GM18520 (cell line): ENCODE measurements at regions not wholly inside any gene's neighbourhood (a gene's known extent, or its start where the extent isn't known, plus 50 kb on each side); places are given as distances from the start of the nearest gene placed in this dataset.
"Not testable (repeated sequence)": the region's sequence is repeated elsewhere in the genome, so short reads cannot be mapped to it uniquely, and the experiment has no call there.

ENCODE experiments used
- ATAC-seq: cut with Tn5 transposase; IDR thresholded peaks from one replicate; pipeline ENCODE4 v1.9.1; 2021; ENCODE audit not compliant: unreplicated experiment

GRCh38 chr3:27779176-27779575 is 57.1 kb upstream of the EOMES start:
- no peak for ATAC-seq

- ATAC-seq: no peak
Observed at GRCh38 chr3:27789420-27789819, 67.3 kb upstream of the EOMES start.

GRCh38 chr3:27791956-27792355 is 69.8 kb upstream of the EOMES start:
- ATAC-seq: no peak

DNA sequence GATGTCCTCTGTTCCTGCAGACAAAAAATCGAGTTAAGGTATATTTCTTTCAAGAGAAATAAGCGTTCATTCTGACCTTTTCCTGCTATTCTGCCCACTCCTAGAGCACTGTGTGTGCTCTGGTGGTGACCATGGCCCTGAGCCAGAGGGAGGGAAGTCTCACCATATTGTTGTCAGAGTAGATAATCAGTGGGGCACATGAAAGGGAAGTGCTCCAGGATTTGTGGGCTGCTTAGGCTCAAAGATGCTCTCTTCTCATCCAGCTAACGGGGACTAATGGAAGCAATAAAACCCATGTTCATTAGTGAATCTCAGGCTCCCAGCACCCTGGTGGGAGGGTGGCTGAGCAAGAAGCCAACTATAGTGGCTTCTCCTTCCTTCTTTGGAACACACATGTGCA is 70.7 kb upstream of the EOMES start:
- no peak for ATAC-seq

- no peak for ATAC-seq
Observed at GRCh38 chr3:27794211-27794610, 72.1 kb upstream of the EOMES start.

DNA sequence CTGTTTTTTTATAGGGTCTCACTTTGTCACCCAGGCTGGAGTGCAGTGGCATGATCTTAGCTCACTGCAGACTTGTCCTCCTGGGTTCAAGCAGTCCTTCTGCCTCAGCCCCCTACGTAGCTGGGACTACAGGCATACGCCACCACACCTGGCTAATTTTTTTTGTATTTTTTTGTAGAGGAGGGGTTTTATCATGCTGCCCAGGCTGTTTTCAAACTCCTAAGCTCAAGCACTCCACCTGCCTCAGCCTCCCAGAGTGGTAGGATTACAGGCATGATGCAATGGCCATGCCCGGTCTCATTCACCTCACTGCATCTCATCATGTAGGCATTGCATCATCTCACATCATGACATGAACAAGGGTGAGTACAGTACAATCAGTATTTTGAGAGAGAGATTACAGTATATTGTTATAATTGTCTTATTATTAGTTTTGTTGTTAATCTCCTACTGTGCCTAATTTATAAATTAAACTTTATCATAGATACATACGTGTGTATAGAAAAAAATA is 74.3 kb upstream of the EOMES start:
- ATAC-seq: no peak

- no peak for ATAC-seq
Observed at GRCh38 chr3:27797773-27798172, 75.7 kb upstream of the EOMES start.

GRCh38 chr3:27800261-27800660 is 78.1 kb upstream of the EOMES start:
- no peak for ATAC-seq

DNA sequence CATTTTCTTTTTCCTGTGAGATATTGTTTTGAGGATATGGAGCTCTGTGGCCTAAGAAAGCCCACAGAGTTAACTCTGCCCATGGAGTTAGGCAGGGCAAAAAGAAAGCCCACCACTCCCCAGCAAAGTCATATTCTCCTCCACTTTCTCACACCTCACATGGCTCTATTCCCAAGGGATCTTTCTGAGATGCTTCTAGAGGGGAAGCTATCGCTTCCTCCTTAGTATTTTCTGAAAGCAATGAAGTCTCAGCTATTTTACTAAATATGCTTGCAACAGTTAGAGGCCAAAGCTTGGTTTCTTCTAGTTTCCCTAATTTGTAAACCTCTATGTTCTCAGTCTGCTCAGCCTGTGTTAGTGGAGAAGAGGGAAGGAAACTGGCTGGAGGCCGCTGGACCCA is 80.3 kb upstream of the EOMES start:
- no peak for ATAC-seq

- ATAC-seq: no peak
Observed at GRCh38 chr3:27802849-27803248, 80.7 kb upstream of the EOMES start.

- ATAC-seq: no peak
Observed at GRCh38 chr3:27805282-27805681, 83.2 kb upstream of the EOMES start.

DNA sequence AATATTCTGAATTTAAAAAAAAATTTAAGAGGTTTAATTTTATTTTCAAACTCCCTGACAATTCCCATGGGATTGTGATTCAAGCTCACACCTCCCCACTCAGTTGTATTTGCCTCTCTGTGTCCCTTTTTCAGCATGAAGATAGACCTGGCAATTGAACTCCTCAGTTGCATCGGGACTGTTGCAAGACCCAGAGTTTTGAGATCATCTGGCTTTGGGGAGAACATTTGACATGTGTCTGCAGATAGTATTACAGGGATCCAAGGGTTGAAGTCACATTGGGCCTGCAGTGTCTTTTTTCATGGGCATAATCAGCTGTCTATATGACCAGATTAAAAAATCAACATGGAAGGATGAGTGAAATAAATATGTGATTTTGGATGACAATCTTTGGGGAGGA is 91.1 kb upstream of the EOMES start:
- no peak for ATAC-seq

GRCh38 chr3:27821609-27822008 is 99.5 kb upstream of the EOMES start:
- ATAC-seq: not testable (repeated sequence)

DNA sequence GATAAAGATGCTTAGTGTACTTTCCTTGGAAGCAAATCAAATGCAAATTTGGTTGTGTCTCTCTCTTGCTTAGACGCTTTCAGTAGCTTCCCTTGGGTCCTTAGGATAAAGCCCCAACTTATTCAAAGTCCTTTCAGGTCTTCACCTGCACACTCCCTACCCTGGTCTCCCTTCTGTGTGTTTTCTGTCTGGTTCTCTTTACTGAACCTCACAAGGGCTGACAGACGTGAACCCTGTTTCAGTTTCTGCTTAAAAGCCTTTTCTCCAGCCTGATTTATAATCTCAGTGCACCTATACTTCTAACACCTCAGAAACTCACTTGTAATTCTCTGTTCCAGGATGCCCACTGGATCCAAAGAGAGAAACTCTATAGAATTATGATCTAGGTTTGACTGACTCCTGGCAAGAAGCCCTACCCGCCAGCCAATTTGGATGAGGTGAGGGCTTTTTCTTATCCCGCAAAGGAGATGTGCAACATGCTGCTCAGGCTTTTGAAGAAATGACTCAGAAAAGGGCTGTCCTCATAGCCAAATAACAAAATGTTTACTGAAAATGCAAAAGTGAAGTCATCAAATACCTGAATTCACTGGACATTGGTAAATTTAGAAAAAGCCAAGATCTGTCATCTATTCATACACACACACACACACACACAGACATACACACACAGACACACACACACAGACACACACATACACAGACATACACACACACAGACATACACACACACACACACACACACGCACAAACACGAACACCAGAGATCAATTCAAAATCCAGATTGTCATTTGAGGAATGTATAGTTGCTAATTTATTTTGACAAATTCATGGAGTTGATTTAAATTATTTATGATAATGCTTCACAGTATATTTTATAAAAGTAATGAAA is 102.4 kb upstream of the EOMES start:
- ATAC-seq: no peak

DNA sequence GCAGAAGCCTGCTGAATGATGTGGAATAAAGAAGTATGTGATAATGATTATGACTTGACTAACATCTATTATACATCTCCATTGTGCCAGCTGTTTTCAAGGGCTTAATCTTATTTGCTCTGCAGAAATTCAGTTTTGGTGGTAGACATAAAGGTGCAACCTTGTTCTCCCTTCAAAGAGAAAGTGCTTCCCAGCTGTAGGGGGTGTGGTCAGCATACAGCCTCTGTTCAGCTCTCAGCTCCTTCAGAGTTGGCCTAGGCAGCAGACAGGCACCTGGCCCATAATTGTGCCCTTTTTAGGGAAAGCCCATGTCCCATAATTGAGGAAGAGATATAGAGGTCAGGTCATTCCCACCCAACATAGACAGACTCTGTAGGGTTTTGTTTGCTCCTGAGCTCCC is 104.3 kb upstream of the EOMES start:
- no peak for ATAC-seq

DNA sequence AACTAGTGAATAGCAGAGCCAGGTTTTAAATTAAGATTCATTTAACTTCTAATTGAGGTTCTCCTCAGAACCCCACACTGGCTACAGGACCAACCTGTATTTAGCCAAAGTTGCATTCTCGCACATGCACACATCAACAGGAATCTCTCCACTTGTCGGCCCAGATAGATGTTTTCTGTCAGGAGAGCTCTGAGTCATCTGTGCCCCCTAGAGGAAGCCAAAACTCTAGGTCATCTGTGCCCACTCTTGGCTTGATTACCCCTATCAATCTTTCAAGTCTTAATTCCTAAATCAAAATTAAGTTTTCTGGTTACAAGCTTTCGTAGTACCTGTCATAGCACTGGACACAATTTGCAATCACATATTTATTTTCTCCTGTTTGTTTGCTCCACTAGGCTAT is 104.9 kb upstream of the EOMES start:
- ATAC-seq: no peak

DNA sequence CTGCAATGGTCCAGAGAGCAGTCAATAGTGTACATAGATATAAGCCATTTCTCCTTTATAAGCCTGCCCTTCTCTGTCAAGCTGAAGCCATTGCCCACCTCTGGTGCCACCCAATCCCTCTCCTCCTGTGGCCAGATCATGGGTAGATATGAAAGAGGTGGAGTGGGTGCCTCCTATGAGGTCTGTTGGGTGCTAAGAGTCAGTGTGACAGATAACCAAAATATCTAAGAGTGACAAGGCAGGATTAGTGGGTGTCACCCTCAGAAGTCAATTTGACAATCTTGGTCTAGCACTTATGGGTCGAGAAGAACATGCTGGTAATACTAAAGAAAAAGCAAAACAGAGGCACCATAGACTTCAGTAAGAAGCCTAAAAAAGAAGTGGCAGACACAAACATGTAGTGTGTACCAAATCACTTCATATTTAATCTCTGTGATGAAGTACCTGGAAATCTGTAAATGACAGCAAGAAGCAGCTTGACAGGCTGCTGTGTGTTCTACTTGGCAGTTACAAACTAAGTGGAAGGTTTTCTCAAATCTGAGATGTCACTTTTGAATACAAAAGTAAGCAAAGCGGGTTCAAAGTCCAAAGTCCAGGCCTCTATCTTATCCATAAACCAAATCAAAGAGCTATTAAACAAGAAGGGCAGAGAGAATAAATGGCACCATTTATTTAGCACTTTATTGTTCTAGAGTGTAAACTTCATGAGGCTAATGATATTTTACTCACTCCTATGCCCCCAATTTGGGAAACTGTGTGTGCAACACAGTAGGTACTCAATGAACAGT is 118.9 kb upstream of the EOMES start:
- no peak for ATAC-seq

GRCh38 chr3:27844052-27844675 is 122.0 kb upstream of the EOMES start:
- ATAC-seq: no peak

DNA sequence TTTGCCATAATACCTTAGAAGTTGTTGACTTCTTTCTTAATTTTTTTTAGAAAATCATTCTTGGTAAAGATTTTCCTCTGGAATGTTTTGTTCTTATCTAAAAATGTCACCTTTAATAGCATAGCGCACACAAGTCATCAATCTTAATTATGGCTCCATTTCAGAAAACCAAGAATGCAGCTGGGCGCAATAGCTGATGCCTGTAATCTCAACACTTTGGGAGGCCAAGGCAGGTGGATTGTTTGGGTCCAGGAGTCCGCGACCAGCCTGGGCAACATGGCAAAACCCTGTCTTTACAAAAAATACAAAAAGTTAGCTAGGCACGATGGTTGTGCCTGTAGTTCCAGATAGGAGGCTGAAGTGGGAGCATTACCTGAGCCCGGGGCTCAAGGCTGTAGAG is 125.6 kb upstream of the EOMES start:
- no peak for ATAC-seq

DNA sequence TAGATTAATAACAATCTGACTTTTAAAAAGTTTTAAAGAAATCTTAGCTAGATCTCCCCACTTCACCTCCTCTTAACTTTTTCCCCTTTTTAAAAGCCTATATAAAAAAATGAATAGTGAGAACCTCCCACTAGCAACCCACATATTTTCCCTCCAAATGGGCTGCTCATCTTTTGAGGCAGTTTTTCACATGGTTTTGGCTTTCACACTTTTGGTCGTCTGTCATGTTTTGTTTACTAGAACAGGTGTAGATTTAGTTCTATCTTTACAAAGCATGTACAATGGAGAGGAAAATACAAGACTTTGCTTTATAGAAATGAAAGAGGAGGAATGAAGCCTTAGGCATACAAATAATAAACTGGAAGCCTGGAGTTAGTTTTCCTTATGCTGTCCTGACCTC is 126.7 kb upstream of the EOMES start:
- no peak for ATAC-seq

GRCh38 chr3:27859821-27860220 is 137.7 kb upstream of the EOMES start:
- no peak for ATAC-seq
